ENCODE measurements at regions not wholly inside any gene's neighbourhood (a gene's known extent, or its start where the extent isn't known, plus 50 kb on each side); places are given as distances from the start of the nearest gene placed in this dataset.

- Histone ChIP-seq H3K36me3 (no peaks in the 10 kb centered on the region), H3K27ac (no peak overlapping the region), H3K4me1 (no peaks in the 10 kb centered on the region), H3K9me3 (no peaks in the 10 kb centered on the region), H3K27me3 (ENCODE audit: low read depth) (no peaks in the 10 kb centered on the region), H3K4me3 (no peak overlapping the region)
- no peak for TF ChIP-seq CTCF (IDR thresholded peaks at IDR 0.05)
- DNase-seq = no peak
- intact Hi-C loops (cut with DNase I) = no loop called here
- no peak for ATAC-seq
Measured at GRCh38 chrX:39527025-39527424, 570.7 kb downstream of the BCOR start.

- no peaks in the 10 kb centered on the region for H3K4me1 ChIP-seq
- H3K9me3 ChIP-seq = no peaks in the 10 kb centered on the region
- DNase-seq (no peak), ATAC-seq (no peak)
- no peak overlapping the region for H3K27ac ChIP-seq
- no peaks in the 10 kb centered on the region for H3K27me3 ChIP-seq (ENCODE audit: low read depth)
- TF ChIP-seq CTCF (IDR thresholded peaks at IDR 0.05) = no peak
- H3K36me3 ChIP-seq = no peaks in the 10 kb centered on the region
- no peak overlapping the region for H3K4me3 ChIP-seq
- intact Hi-C loops (cut with DNase I) = no loop called here
Measured at GRCh38 chrX:39528161-39528916, 569.4 kb downstream of the BCOR start.

- ATAC-seq = no peak
Measured at GRCh38 chrX:39532761-39533160, 565.0 kb downstream of the BCOR start.

GRCh38 chrX:39534949-39535348 lies 562.8 kb downstream of the BCOR start:
- H3K36me3 ChIP-seq = no peaks in the 10 kb centered on the region
- H3K4me3 ChIP-seq = no peak overlapping the region
- H3K27me3 ChIP-seq (ENCODE audit: low read depth) = no peaks in the 10 kb centered on the region
- TF ChIP-seq CTCF (IDR thresholded peaks at IDR 0.05) = no peak
- H3K4me1 ChIP-seq = no peaks in the 10 kb centered on the region
- intact Hi-C loops (cut with DNase I) = no loop called here
- DNase-seq = no peak
- H3K9me3 ChIP-seq = no peaks in the 10 kb centered on the region
- ATAC-seq = no peak
- no peak overlapping the region for H3K27ac ChIP-seq

More at GRCh38 chrX:39532761-39533160, 565.0 kb downstream of the BCOR start:
- Histone ChIP-seq H3K27ac (no peak overlapping the region), H3K4me1 (no peaks in the 10 kb centered on the region), H3K4me3 (no peak overlapping the region), H3K36me3 (no peaks in the 10 kb centered on the region), H3K27me3 (ENCODE audit: low read depth) (no peaks in the 10 kb centered on the region), H3K9me3 (no peaks in the 10 kb centered on the region)
- TF ChIP-seq CTCF (IDR thresholded peaks at IDR 0.05) = no peak
- no peak for DNase-seq
- intact Hi-C loops (cut with DNase I) = no loop called here

- TF ChIP-seq CTCF (IDR thresholded peaks at IDR 0.05) = no peak
- H3K4me3 ChIP-seq = no peak overlapping the region
- no peak overlapping the region for H3K27ac ChIP-seq
- no peaks in the 10 kb centered on the region for H3K36me3 ChIP-seq
- no peaks in the 10 kb centered on the region for H3K9me3 ChIP-seq
- no peaks in the 10 kb centered on the region for H3K27me3 ChIP-seq (ENCODE audit: low read depth)
- DNase-seq (no peak), ATAC-seq (no peak)
- no peaks in the 10 kb centered on the region for H3K4me1 ChIP-seq
- intact Hi-C loops (cut with DNase I) = no loop called here
Measured at GRCh38 chrX:39536211-39536610, 561.5 kb downstream of the BCOR start.

All from lower lobe of right lung (tissue), 2 donors.